Adipocyte (in vitro differentiated cells): ENCODE measurements at regions not wholly inside any gene's neighbourhood (a gene's known extent, or its start where the extent isn't known, plus 50 kb on each side); places are given as distances from the start of the nearest gene placed in this dataset.

Source experiments
- DNase-seq: peaks from one replicate; pipeline ENCODE4 v3.0.0-alpha.2; 2015; ENCODE audit warnings: low read depth
- H3K27me3 ChIP-seq: replicated peaks from 2 replicates; pipeline ENCODE4 v1.7.0; 2013; ENCODE audit warnings: mild to moderate bottlenecking, low read length, moderate library complexity; ENCODE audit not compliant: control insufficient read depth, insufficient read depth
- H3K36me3 ChIP-seq: 2 replicates; pipeline ENCODE4 v1.7.0; 2013; ENCODE audit warnings: low read length, mild to moderate bottlenecking, moderate library complexity; ENCODE audit not compliant: control insufficient read depth, insufficient read depth, severe bottlenecking
- H3K4me1 ChIP-seq: 2 replicates; pipeline ENCODE4 v1.7.0; 2013; ENCODE audit warnings: mild to moderate bottlenecking, low read length, moderate library complexity; ENCODE audit not compliant: control insufficient read depth, insufficient read depth
- H3K4me3 ChIP-seq: 2 replicates; pipeline ENCODE4 v1.7.0; 2013; ENCODE audit warnings: mild to moderate bottlenecking, low read length, moderate library complexity
- H3K9ac ChIP-seq: 2 replicates; pipeline ENCODE4 v1.7.0; 2013; ENCODE audit warnings: mild to moderate bottlenecking, low read length, moderate library complexity
- H3K9me3 ChIP-seq: 2 replicates; pipeline ENCODE4 v1.7.0; 2013; ENCODE audit warnings: mild to moderate bottlenecking, low read length, moderate library complexity; ENCODE audit not compliant: control insufficient read depth

DNA sequence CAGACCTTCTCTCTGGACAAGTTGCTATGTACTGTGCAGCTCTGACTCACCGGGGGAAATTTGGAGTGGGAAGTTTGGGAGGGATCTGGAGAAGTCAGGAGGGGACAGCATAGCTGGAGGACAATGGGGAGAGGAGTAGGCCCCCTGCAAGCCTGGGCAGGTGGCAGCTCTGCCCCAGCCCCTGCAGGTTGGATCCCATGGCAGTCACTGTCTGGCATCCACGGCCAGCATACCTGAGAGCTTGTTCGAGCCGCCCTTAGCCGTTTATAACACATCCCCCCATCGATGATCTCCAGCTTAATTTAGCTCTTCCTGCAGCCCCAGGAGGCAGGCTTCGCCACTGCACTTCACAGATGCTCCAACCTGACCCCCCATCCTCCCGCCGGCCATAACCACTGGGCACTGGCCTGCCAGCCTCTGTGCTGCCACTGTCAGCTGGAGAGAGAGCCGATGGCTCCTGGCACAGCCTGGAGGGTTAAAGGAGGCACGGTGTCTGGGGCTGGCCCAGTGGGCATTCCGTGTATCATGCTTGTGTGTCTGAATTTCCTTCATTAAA lies 57.7 kb upstream of the RNU6ATAC start:
- no peak overlapping the region for H3K4me3 ChIP-seq

DNA sequence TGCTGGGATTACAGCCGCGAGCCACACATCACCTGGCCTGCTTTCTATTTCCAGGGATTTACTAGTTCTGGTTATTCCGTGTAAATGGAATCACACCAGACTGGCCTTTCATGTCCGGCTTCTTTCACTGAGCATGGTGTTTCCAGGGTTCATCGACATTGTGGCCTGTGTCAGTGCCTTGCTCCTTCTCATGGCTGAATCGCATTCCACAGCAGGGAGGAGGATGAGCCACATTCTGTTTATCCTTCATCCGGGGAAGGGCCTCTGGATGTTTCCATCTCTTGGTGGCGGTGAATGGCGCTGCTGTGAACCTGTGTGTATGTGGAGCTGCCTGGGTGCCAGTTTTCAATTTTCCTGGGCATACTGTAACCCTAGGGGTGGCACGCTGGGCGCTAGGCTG lies 58.7 kb upstream of the RNU6ATAC start:
- Histone ChIP-seq H3K9me3 (no peaks in the 10 kb centered on the region), H3K9ac (no peak overlapping the region), H3K36me3 (no peaks in the 10 kb centered on the region), H3K27me3 (peaks cover 23% of the 10 kb centered on the region), H3K4me3 (no peak overlapping the region), H3K4me1 (peaks cover 19% of the 10 kb centered on the region)
- no peak for DNase-seq

More for the DNA sequence above, 57.7 kb upstream of the RNU6ATAC start:
- DNase-seq, result no peak
- H3K36me3 ChIP-seq, result no peaks in the 10 kb centered on the region
- peaks cover 16% of the 10 kb centered on the region for H3K27me3 ChIP-seq
- peaks cover 9% of the 10 kb centered on the region for H3K4me1 ChIP-seq
- H3K9me3 ChIP-seq, result no peaks in the 10 kb centered on the region
- no peak overlapping the region for H3K9ac ChIP-seq

DNA sequence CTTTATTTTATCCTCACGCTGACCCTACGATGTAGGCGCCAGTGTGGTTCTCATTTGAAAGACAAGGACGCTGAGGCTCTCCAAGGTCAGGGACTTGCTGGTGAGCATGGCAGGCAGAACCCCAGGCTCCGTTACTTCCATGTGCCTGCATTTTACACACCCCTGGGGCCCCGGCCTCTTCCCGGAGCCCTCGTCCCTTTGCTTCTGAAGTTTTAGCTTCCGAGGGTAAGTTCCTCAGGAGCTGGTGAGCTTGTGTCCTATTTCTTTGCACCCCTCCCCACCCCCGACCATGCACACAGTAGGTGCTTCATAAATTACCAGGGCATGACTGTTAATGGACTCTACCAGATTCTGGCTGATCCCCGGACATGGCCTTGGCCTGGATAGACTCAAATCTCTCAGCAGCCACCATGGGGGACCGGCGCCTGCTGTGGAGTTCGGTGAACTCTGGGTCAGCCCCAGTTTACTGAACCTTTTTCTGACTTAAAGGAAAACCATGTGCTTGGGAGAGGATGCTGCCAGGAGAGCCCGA lies 59.3 kb upstream of the RNU6ATAC start:
- Histone ChIP-seq H3K4me1 (peaks cover 24% of the 10 kb centered on the region), H3K9me3 (no peaks in the 10 kb centered on the region), H3K27me3 (peaks cover 29% of the 10 kb centered on the region), H3K36me3 (no peaks in the 10 kb centered on the region), H3K4me3 (no peak overlapping the region), H3K9ac (no peak overlapping the region)
- no peak for DNase-seq

DNA sequence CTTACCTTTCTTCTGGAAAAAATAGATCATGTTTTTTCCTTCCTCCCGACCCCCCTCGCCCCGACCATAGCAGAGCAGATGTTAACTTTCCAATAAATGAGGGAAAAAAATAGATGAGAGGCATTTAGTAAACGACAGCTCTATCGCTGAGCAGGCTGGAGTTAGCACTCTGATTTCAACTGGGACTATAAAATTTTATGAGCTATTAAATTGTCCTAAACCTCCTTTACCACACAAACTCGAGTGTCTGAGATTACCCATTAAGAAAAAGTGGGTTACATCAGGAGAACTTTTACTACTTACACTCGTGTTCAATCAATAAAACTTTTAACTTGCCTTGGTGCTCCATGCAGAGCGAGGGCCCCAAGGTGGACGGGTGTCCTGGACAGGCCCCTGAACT lies 59.8 kb upstream of the RNU6ATAC start:
- Histone ChIP-seq H3K27me3 (peaks cover 34% of the 10 kb centered on the region), H3K4me1 (peaks cover 24% of the 10 kb centered on the region), H3K4me3 (no peak overlapping the region), H3K9ac (no peak overlapping the region), H3K9me3 (no peaks in the 10 kb centered on the region), H3K36me3 (no peaks in the 10 kb centered on the region)
- DNase-seq, result no peak

DNA sequence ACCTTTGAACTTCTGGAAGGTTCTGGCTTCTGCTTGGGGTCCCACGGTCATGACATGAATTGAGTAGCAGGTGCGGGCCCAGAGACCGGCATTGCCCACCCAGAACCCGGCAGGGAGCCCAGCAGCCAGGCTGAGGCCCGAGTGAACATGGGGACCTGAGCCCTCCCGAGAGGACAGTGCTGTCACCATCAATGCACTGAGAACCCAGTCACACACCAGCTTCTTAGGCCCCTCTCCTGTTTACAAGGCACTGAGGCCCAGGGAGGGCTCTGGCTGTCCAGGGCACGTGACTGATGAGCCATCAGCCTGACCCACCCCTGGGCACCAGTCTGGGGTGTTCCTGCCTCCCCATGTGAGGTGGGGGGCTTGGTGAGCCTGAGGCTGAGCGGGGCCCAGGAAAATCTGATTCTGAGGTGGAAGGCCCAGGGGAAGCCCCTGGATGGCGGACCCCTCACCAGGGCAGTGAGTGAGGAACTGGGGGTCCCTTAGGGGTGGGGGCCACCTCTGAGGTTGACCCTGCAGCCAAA lies 60.3 kb upstream of the RNU6ATAC start:
- H3K9ac ChIP-seq, result no peak overlapping the region
- H3K4me3 ChIP-seq, result no peak overlapping the region
- H3K9me3 ChIP-seq, result no peaks in the 10 kb centered on the region
- H3K4me1 ChIP-seq, result peaks cover 24% of the 10 kb centered on the region
- no peak for DNase-seq
- H3K27me3 ChIP-seq, result peaks cover 34% of the 10 kb centered on the region
- H3K36me3 ChIP-seq, result no peaks in the 10 kb centered on the region

DNA sequence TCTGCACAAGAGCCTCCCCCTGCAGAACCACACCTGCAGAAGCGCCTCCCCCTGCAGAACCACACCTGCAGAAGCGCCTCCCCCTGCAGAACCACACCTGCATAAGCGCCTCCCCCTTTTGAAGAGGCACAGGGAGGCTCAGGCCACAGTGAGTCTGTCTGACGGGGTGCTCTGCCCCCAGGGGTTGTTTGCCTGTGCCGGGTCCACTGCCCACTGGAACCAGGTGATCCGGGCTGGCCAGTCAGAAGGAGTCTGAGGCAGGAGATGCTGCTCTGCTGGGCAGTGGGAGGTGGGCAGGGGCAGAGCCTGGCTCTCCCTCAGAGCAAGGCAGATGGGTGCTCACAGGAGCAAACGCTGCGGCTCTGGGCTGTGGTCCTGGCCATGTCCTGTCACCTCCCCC lies 60.8 kb upstream of the RNU6ATAC start:
- DNase-seq, result no peak
- Histone ChIP-seq H3K4me3 (no peak overlapping the region), H3K9me3 (no peaks in the 10 kb centered on the region), H3K4me1 (peaks cover 25% of the 10 kb centered on the region), H3K9ac (no peak overlapping the region), H3K27me3 (peaks cover 32% of the 10 kb centered on the region), H3K36me3 (no peaks in the 10 kb centered on the region)

DNA sequence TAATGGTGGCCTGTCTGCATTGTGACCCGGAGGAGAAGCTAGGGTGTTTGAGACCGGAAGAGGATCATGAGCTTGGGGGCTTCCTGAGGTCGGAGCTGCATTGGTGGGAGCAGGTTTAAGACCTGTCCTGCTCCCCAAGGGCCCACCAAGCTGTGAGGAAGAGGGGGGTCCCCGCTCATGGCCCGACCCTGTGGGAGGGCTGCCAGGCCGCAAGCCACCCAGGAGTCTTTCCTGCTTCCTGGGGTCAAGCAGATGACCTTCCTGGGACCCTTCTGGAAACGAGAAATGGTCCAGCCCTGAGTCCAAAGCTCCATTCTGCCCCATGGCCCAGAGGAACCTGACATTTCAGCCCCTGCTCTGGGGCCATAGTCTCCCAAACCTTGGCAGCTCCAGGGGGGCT lies 61.5 kb upstream of the RNU6ATAC start:
- Histone ChIP-seq H3K27me3 (peaks cover 27% of the 10 kb centered on the region), H3K4me3 (no peak overlapping the region), H3K9me3 (no peaks in the 10 kb centered on the region), H3K9ac (no peak overlapping the region), H3K4me1 (peaks cover 31% of the 10 kb centered on the region), H3K36me3 (no peaks in the 10 kb centered on the region)
- DNase-seq, result no peak

DNA sequence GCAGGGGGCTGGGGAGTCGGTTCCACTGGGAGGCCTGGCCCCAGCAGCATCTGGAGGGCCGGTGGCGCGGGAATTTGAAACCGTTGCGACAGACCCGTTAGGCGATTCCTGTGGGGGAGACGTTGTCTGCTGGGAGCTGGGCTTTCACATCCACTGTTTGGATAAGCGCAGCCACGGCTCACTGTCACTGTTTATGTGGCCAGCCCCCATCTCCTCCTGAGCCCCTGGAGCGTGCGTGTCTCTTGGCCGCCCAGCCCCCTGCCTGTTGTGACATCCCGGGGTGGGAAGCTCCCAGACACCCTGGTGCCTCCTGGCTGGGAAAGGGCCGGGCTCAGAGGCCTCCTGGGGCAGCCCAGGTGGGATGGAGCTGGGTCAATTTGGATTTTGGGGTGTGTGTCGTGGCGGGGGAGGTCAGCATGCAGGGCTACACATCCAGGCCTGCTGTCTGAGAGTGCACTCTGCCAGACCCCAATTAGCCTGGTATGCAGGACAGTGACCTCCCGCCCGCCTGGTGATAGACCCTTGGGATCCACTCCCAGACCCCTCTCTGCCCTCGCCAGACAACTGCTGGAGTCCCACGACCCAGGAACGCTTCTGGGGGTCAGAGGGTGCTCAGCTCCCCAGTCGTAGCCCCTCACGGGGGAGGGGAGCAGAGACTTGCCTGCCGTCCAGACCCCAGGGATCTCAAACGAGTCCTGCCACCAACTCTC lies 62.0 kb upstream of the RNU6ATAC start:
- peak; percentile 83 for DNase-seq
- no peak overlapping the region for H3K4me3 ChIP-seq
- H3K9ac ChIP-seq, result no peak overlapping the region
- H3K4me1 ChIP-seq, result peaks cover 36% of the 10 kb centered on the region
- no peaks in the 10 kb centered on the region for H3K9me3 ChIP-seq
- H3K36me3 ChIP-seq, result no peaks in the 10 kb centered on the region
- peaks cover 27% of the 10 kb centered on the region for H3K27me3 ChIP-seq

DNA sequence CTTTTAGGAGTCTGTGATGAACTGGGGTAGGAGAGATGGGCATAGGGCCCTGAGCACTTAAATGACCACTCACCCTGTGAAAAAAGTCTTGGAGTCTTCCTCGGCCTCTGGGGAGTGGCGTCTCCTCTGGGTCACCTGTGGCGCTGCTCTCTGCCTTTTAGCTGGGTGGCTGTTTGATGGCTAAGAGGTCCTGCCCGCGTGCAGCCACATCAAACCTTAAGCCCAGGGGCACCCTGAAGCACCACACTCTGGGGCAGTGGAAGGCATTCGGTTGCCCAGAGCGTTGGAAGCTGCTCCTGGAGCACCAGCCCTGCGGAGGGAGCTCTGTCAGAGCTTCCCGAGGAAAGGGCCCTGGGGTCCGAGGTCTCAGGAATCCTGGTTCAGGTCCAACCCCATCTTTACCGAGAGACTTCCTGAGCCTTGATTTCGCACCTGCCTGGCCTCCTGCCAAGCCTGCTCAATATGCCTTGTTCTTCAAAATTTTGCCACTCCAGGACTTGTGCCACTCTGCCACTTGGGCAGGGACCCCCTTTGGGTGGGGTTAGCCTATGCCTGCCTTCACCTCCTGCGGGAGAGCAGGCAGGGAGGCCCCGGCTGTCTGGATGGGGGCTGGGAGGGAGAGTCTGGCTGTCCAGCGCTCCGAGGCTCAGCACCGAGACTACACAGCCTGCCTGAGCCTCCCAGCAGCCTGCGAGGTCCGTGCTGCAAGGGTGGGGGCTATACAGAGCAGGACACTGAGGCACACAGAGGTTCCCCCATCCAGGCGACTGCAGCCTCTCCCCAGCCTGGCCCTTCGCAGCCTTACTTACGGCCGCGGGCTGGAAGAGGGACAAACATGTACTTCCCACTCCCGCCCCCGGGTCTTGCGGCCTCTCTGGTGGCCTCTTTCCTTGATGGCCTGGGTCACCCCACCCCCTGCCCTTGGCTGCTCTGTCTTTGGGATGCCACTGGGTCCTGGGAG lies 63.4 kb upstream of the RNU6ATAC start:
- no peak overlapping the region for H3K4me3 ChIP-seq
- H3K9ac ChIP-seq, result no peak overlapping the region
- DNase-seq, result no peak
- peaks cover 27% of the 10 kb centered on the region for H3K27me3 ChIP-seq
- peaks cover 46% of the 10 kb centered on the region for H3K4me1 ChIP-seq
- H3K9me3 ChIP-seq, result no peaks in the 10 kb centered on the region
- no peaks in the 10 kb centered on the region for H3K36me3 ChIP-seq

DNA sequence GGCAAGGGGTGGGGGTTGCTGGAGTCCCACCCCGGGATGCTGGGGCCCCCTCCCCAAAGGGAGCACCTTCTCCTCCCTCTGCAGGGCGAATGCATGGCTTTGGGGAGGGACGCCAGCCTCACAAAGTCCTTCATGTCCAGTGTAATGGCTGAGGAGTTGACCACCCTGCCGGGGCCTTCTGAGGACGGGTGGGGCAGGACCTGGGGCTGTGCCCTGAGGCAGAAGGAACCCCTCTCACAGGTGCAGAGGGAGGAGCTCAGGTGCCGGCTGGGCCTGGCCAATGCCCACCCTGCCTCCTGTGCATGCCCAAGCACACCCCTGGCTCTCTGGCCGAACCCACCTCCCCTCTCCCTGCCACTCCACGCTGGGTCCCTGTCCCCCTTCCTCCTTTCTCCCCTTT lies 64.3 kb upstream of the RNU6ATAC start:
- H3K4me3 ChIP-seq, result no peak overlapping the region
- no peaks in the 10 kb centered on the region for H3K36me3 ChIP-seq
- H3K27me3 ChIP-seq, result peaks cover 27% of the 10 kb centered on the region
- H3K9ac ChIP-seq, result no peak overlapping the region
- DNase-seq, result no peak
- H3K4me1 ChIP-seq, result peaks cover 46% of the 10 kb centered on the region
- no peaks in the 10 kb centered on the region for H3K9me3 ChIP-seq
